T-helper 2 cell treated with Interferon-gamma antibody and Interleukin-4, amounts not matched to agents 5 μg/mL and 100 μg/mL, for 36 hours (primary cell): ENCODE measurements at regions not wholly inside any gene's neighbourhood (a gene's known extent, or its start where the extent isn't known, plus 50 kb on each side); places are given as distances from the start of the nearest gene placed in this dataset.

Source experiments
- DNase-seq: peaks from one replicate; pipeline ENCODE4 v3.0.0; 2021; ENCODE audit warnings: low spot score
- H3K27ac Mint-ChIP-seq: one replicate; pipeline ENCODE4 v1.8.0; 2021; ENCODE audit warnings: mild to moderate bottlenecking, mixed read lengths
- H3K27me3 Mint-ChIP-seq: one replicate; pipeline ENCODE4 v1.8.0; 2021; ENCODE audit warnings: low read depth, mixed read lengths
- H3K36me3 Mint-ChIP-seq: one replicate; pipeline ENCODE4 v1.8.0; 2021; ENCODE audit warnings: low read depth, mixed read lengths
- H3K4me1 Mint-ChIP-seq: one replicate; pipeline ENCODE4 v1.8.0; 2021; ENCODE audit warnings: low read depth, mixed read lengths
- H3K4me3 Mint-ChIP-seq: one replicate; pipeline ENCODE4 v1.8.0; 2022; ENCODE audit warnings: mild to moderate bottlenecking, moderate library complexity, mixed read lengths
- H3K9me3 Mint-ChIP-seq: one replicate; pipeline ENCODE4 v1.8.0; 2021; ENCODE audit warnings: mixed read lengths

- H3K27me3 Mint-ChIP-seq = peaks cover 3% of the 10 kb centered on the region
- H3K4me1 Mint-ChIP-seq = no peaks in the 10 kb centered on the region
- H3K4me3 Mint-ChIP-seq = no peak overlapping the region
- H3K9me3 Mint-ChIP-seq = no peaks in the 10 kb centered on the region
- H3K36me3 Mint-ChIP-seq = no peaks in the 10 kb centered on the region
- H3K27ac Mint-ChIP-seq = no peak overlapping the region
- DNase-seq = no peak
Measured at GRCh38 chr20:51267679-51268078, 244.8 kb upstream of the KCNG1 start.

GRCh38 chr20:51266353-51266752 lies 243.4 kb upstream of the KCNG1 start:
- Mint-ChIP-seq H3K36me3 (no peaks in the 10 kb centered on the region), H3K9me3 (no peaks in the 10 kb centered on the region), H3K27me3 (peaks cover 3% of the 10 kb centered on the region), H3K4me1 (no peaks in the 10 kb centered on the region), H3K27ac (no peak overlapping the region), H3K4me3 (no peak overlapping the region)
- DNase-seq = no peak

- H3K4me3 Mint-ChIP-seq = no peak overlapping the region
- peaks cover 3% of the 10 kb centered on the region for H3K27me3 Mint-ChIP-seq
- no peaks in the 10 kb centered on the region for H3K9me3 Mint-ChIP-seq
Measured at GRCh38 chr20:51265361-51265760, 242.5 kb upstream of the KCNG1 start.

GRCh38 chr20:51262240-51262639 lies 239.3 kb upstream of the KCNG1 start:
- H3K4me1 Mint-ChIP-seq = no peaks in the 10 kb centered on the region
- H3K27me3 Mint-ChIP-seq = peaks cover 5% of the 10 kb centered on the region
- no peaks in the 10 kb centered on the region for H3K9me3 Mint-ChIP-seq

More at GRCh38 chr20:51265361-51265760, 242.5 kb upstream of the KCNG1 start:
- DNase-seq = no peak
- no peaks in the 10 kb centered on the region for H3K36me3 Mint-ChIP-seq
- no peak overlapping the region for H3K27ac Mint-ChIP-seq
- H3K4me1 Mint-ChIP-seq = no peaks in the 10 kb centered on the region

GRCh38 chr20:51259455-51259854 lies 236.5 kb upstream of the KCNG1 start:
- Mint-ChIP-seq H3K4me1 (no peaks in the 10 kb centered on the region), H3K27ac (no peak overlapping the region), H3K36me3 (no peaks in the 10 kb centered on the region), H3K9me3 (no peaks in the 10 kb centered on the region), H3K4me3 (no peak overlapping the region), H3K27me3 (peaks cover 8% of the 10 kb centered on the region)
- no peak for DNase-seq

More at GRCh38 chr20:51262240-51262639, 239.3 kb upstream of the KCNG1 start:
- Mint-ChIP-seq H3K4me3 (no peak overlapping the region), H3K27ac (no peak overlapping the region), H3K36me3 (no peaks in the 10 kb centered on the region)
- DNase-seq = no peak

- Mint-ChIP-seq H3K27me3 (peaks cover 7% of the 10 kb centered on the region), H3K36me3 (no peaks in the 10 kb centered on the region), H3K9me3 (no peaks in the 10 kb centered on the region), H3K4me1 (no peaks in the 10 kb centered on the region), H3K4me3 (no peak overlapping the region), H3K27ac (no peak overlapping the region)
- DNase-seq = no peak
Measured at GRCh38 chr20:51258582-51259165, 235.8 kb upstream of the KCNG1 start.

GRCh38 chr20:51255417-51255816 lies 232.5 kb upstream of the KCNG1 start:
- Mint-ChIP-seq H3K4me1 (no peaks in the 10 kb centered on the region), H3K36me3 (no peaks in the 10 kb centered on the region), H3K4me3 (no peak overlapping the region), H3K9me3 (no peaks in the 10 kb centered on the region), H3K27me3 (peaks cover 7% of the 10 kb centered on the region), H3K27ac (no peak overlapping the region)
- no peak for DNase-seq

GRCh38 chr20:51253280-51253679 lies 230.4 kb upstream of the KCNG1 start:
- H3K9me3 Mint-ChIP-seq = no peaks in the 10 kb centered on the region
- H3K27me3 Mint-ChIP-seq = peaks cover 7% of the 10 kb centered on the region
- no peak overlapping the region for H3K27ac Mint-ChIP-seq
- H3K4me3 Mint-ChIP-seq = no peak overlapping the region
- H3K4me1 Mint-ChIP-seq = no peaks in the 10 kb centered on the region
- DNase-seq = no peak
- no peaks in the 10 kb centered on the region for H3K36me3 Mint-ChIP-seq

- DNase-seq = no peak
- H3K36me3 Mint-ChIP-seq = no peaks in the 10 kb centered on the region
- H3K4me3 Mint-ChIP-seq = no peak overlapping the region
- no peaks in the 10 kb centered on the region for H3K9me3 Mint-ChIP-seq
- H3K27ac Mint-ChIP-seq = no peak overlapping the region
- H3K27me3 Mint-ChIP-seq = no peaks in the 10 kb centered on the region
- H3K4me1 Mint-ChIP-seq = no peaks in the 10 kb centered on the region
Measured at GRCh38 chr20:51249781-51250180, 226.9 kb upstream of the KCNG1 start.

GRCh38 chr20:51249215-51249614 lies 226.3 kb upstream of the KCNG1 start:
- Mint-ChIP-seq H3K27me3 (no peaks in the 10 kb centered on the region), H3K4me1 (no peaks in the 10 kb centered on the region), H3K27ac (no peak overlapping the region), H3K4me3 (no peak overlapping the region), H3K36me3 (no peaks in the 10 kb centered on the region), H3K9me3 (no peaks in the 10 kb centered on the region)
- DNase-seq = no peak

- H3K4me3 Mint-ChIP-seq = no peak overlapping the region
Measured at GRCh38 chr20:51244466-51244865, 221.6 kb upstream of the KCNG1 start.

GRCh38 chr20:51238675-51239305 lies 215.9 kb upstream of the KCNG1 start:
- DNase-seq = no peak
- Mint-ChIP-seq H3K27ac (no peak overlapping the region), H3K27me3 (peaks cover 7% of the 10 kb centered on the region), H3K9me3 (peaks cover 6% of the 10 kb centered on the region), H3K4me3 (no peak overlapping the region), H3K36me3 (no peaks in the 10 kb centered on the region), H3K4me1 (no peaks in the 10 kb centered on the region)

More at GRCh38 chr20:51244466-51244865, 221.6 kb upstream of the KCNG1 start:
- H3K36me3 Mint-ChIP-seq = no peaks in the 10 kb centered on the region
- no peaks in the 10 kb centered on the region for H3K4me1 Mint-ChIP-seq
- peaks cover 7% of the 10 kb centered on the region for H3K27me3 Mint-ChIP-seq
- peaks cover 6% of the 10 kb centered on the region for H3K9me3 Mint-ChIP-seq
- no peak overlapping the region for H3K27ac Mint-ChIP-seq
- no peak for DNase-seq

- Mint-ChIP-seq H3K36me3 (no peaks in the 10 kb centered on the region), H3K27me3 (peaks cover 4% of the 10 kb centered on the region), H3K4me1 (no peaks in the 10 kb centered on the region), H3K27ac (no peak overlapping the region), H3K9me3 (peaks cover 6% of the 10 kb centered on the region), H3K4me3 (no peak overlapping the region)
- DNase-seq = no peak
Measured at GRCh38 chr20:51237791-51238190, 214.9 kb upstream of the KCNG1 start.

- no peaks in the 10 kb centered on the region for H3K36me3 Mint-ChIP-seq
- H3K4me3 Mint-ChIP-seq = no peak overlapping the region
- DNase-seq = no peak
- H3K9me3 Mint-ChIP-seq = peaks cover 4% of the 10 kb centered on the region
- no peak overlapping the region for H3K27ac Mint-ChIP-seq
- no peaks in the 10 kb centered on the region for H3K4me1 Mint-ChIP-seq
- H3K27me3 Mint-ChIP-seq = peaks cover 4% of the 10 kb centered on the region
Measured at GRCh38 chr20:51237278-51237677, 214.4 kb upstream of the KCNG1 start.

GRCh38 chr20:51236421-51236820 lies 213.5 kb upstream of the KCNG1 start:
- Mint-ChIP-seq H3K4me3 (no peak overlapping the region), H3K4me1 (no peaks in the 10 kb centered on the region), H3K9me3 (no peaks in the 10 kb centered on the region), H3K36me3 (no peaks in the 10 kb centered on the region), H3K27ac (no peak overlapping the region), H3K27me3 (peaks cover 4% of the 10 kb centered on the region)
- no peak for DNase-seq
